ENCODE measurements at regions not wholly inside any gene's neighbourhood (a gene's known extent, or its start where the extent isn't known, plus 50 kb on each side); places are given as distances from the start of the nearest gene placed in this dataset.

- no peak overlapping the region for H3K9ac ChIP-seq (ENCODE audit: low read length)
- no peak overlapping the region for H3K4me3 ChIP-seq (ENCODE audit: low read depth, low read length, poor library complexity, severe bottlenecking)
- H3K4me1 ChIP-seq (ENCODE audit: insufficient read depth, low read length, severe bottlenecking), result no peaks in the 10 kb centered on the region
- no peaks in the 10 kb centered on the region for H3K79me2 ChIP-seq (ENCODE audit: insufficient read depth, low read length)
- H3K9me3 ChIP-seq (ENCODE audit: low read length), result no peaks in the 10 kb centered on the region
- no peak for TF ChIP-seq CTCF (IDR thresholded peaks at IDR 0.05; ENCODE audit: low read length)
- no peak for TF ChIP-seq EZH2 (IDR thresholded peaks at IDR 0.05; ENCODE audit: borderline replicate concordance, low read length)
- no peak overlapping the region for H2AFZ ChIP-seq (ENCODE audit: low read length)
- H3K27me3 ChIP-seq (ENCODE audit: insufficient read depth, low read length), result no peaks in the 10 kb centered on the region
- no peaks in the 10 kb centered on the region for H3F3A ChIP-seq (ENCODE audit: insufficient read depth, low read length)
- H3K27ac ChIP-seq (ENCODE audit: low read depth, low read length, poor library complexity, severe bottlenecking), result no peak overlapping the region
- no peaks in the 10 kb centered on the region for H3K9me2 ChIP-seq (ENCODE audit: low read depth, low read length)
- H3K4me2 ChIP-seq (ENCODE audit: low read length), result no peak overlapping the region
- no peaks in the 10 kb centered on the region for H3K36me3 ChIP-seq (ENCODE audit: insufficient read depth, low read length)
- no peaks in the 10 kb centered on the region for H4K20me1 ChIP-seq (ENCODE audit: insufficient read depth, low read length)
Measured at GRCh38 chr4:11259837-11260236, 168.9 kb downstream of the HS3ST1 start.

GRCh38 chr4:11252149-11252548, 176.5 kb downstream of the HS3ST1 start:
- Histone ChIP-seq H3K9ac (ENCODE audit: low read length) (no peak overlapping the region), H3F3A (ENCODE audit: insufficient read depth, low read length) (no peaks in the 10 kb centered on the region), H3K79me2 (ENCODE audit: insufficient read depth, low read length) (no peaks in the 10 kb centered on the region), H3K4me1 (ENCODE audit: insufficient read depth, low read length, severe bottlenecking) (no peaks in the 10 kb centered on the region), H3K27ac (ENCODE audit: low read depth, low read length, poor library complexity, severe bottlenecking) (no peak overlapping the region), H4K20me1 (ENCODE audit: insufficient read depth, low read length) (no peaks in the 10 kb centered on the region), H3K9me3 (ENCODE audit: low read length) (no peaks in the 10 kb centered on the region), H3K27me3 (ENCODE audit: insufficient read depth, low read length) (no peaks in the 10 kb centered on the region), H2AFZ (ENCODE audit: low read length) (no peak overlapping the region), H3K9me2 (ENCODE audit: low read depth, low read length) (no peaks in the 10 kb centered on the region), H3K36me3 (ENCODE audit: insufficient read depth, low read length) (no peaks in the 10 kb centered on the region), H3K4me3 (ENCODE audit: low read depth, low read length, poor library complexity, severe bottlenecking) (no peak overlapping the region), H3K4me2 (ENCODE audit: low read length) (no peak overlapping the region)
- TF ChIP-seq EZH2 (IDR thresholded peaks at IDR 0.05; ENCODE audit: borderline replicate concordance, low read length), result no peak
- TF ChIP-seq CTCF (IDR thresholded peaks at IDR 0.05; ENCODE audit: low read length), result no peak

- Histone ChIP-seq H2AFZ (ENCODE audit: low read length) (no peak overlapping the region), H4K20me1 (ENCODE audit: insufficient read depth, low read length) (no peaks in the 10 kb centered on the region), H3K4me3 (ENCODE audit: low read depth, low read length, poor library complexity, severe bottlenecking) (no peak overlapping the region), H3K9me2 (ENCODE audit: low read depth, low read length) (no peaks in the 10 kb centered on the region), H3K27me3 (ENCODE audit: insufficient read depth, low read length) (no peaks in the 10 kb centered on the region), H3K9me3 (ENCODE audit: low read length) (no peaks in the 10 kb centered on the region), H3K79me2 (ENCODE audit: insufficient read depth, low read length) (no peaks in the 10 kb centered on the region), H3K27ac (ENCODE audit: low read depth, low read length, poor library complexity, severe bottlenecking) (no peak overlapping the region), H3K4me2 (ENCODE audit: low read length) (no peak overlapping the region), H3K4me1 (ENCODE audit: insufficient read depth, low read length, severe bottlenecking) (no peaks in the 10 kb centered on the region), H3F3A (ENCODE audit: insufficient read depth, low read length) (no peaks in the 10 kb centered on the region), H3K36me3 (ENCODE audit: insufficient read depth, low read length) (no peaks in the 10 kb centered on the region), H3K9ac (ENCODE audit: low read length) (no peak overlapping the region)
- TF ChIP-seq EZH2 (IDR thresholded peaks at IDR 0.05; ENCODE audit: borderline replicate concordance, low read length), result no peak
- TF ChIP-seq CTCF (IDR thresholded peaks at IDR 0.05; ENCODE audit: low read length), result no peak
Measured at GRCh38 chr4:11250510-11250909, 178.2 kb downstream of the HS3ST1 start.

Measured in OCI-LY1 (cell line).